ENCODE measurements at regions not wholly inside any gene's neighbourhood (a gene's known extent, or its start where the extent isn't known, plus 50 kb on each side); places are given as distances from the start of the nearest gene placed in this dataset.
"Not testable (repeated sequence)": the region's sequence is repeated elsewhere in the genome, so short reads cannot be mapped to it uniquely, and the experiment has no call there.

GRCh38 chr10:3954615-3955014 is 169.6 kb upstream of the KLF6 start:
- intact Hi-C loops (cut with micrococcal nuclease; ENCODE audit: unreplicated experiment) = loop anchor here (5.0 kb wide), 1 partner anchor 52 kb away; no protein-coding TSS in a partner anchor

GRCh38 chr10:3954007-3954406 is 169.0 kb upstream of the KLF6 start:
- intact Hi-C loops (cut with micrococcal nuclease; ENCODE audit: unreplicated experiment) = loop anchor here (5.0 kb wide), 1 partner anchor 52 kb away; no protein-coding TSS in a partner anchor
- CTCF ChIA-PET; DNase-seq; H3K9me3 Mint-ChIP-seq (ENCODE audit: low read depth, unreplicated experiment); H3K4me3 Mint-ChIP-seq (ENCODE audit: low read depth, unreplicated experiment); H3K27ac Mint-ChIP-seq (ENCODE audit: unreplicated experiment); H3K4me1 Mint-ChIP-seq (ENCODE audit: low read depth, unreplicated experiment); BruUV-seq (replicated peaks); H3K27me3 Mint-ChIP-seq (ENCODE audit: unreplicated experiment); H3K36me3 Mint-ChIP-seq (ENCODE audit: insufficient read depth, unreplicated experiment): not testable (repeated sequence)

More at GRCh38 chr10:3954615-3955014, 169.6 kb upstream of the KLF6 start:
- no peaks in the 10 kb centered on the region for H3K4me1 Mint-ChIP-seq (ENCODE audit: low read depth, unreplicated experiment)
- H3K36me3 Mint-ChIP-seq (ENCODE audit: insufficient read depth, unreplicated experiment) = no peaks in the 10 kb centered on the region
- BruUV-seq (replicated peaks) = no TSS peak
- H3K4me3 Mint-ChIP-seq (ENCODE audit: low read depth, unreplicated experiment) = no peak overlapping the region
- CTCF ChIA-PET = interaction anchor here (0.6 kb wide), 1 partner anchor 368 kb away, joined by 4 read pairs; no protein-coding TSS in a partner anchor
- DNase-seq = no peak
- no peak for TF ChIP-seq CTCF (IDR thresholded peaks at IDR 0.05; ENCODE audit: unreplicated experiment)
- no peaks in the 10 kb centered on the region for H3K9me3 Mint-ChIP-seq (ENCODE audit: low read depth, unreplicated experiment)
- no peaks in the 10 kb centered on the region for H3K27me3 Mint-ChIP-seq (ENCODE audit: unreplicated experiment)
- H3K27ac Mint-ChIP-seq (ENCODE audit: unreplicated experiment) = no peak overlapping the region

- Mint-ChIP-seq H3K36me3 (ENCODE audit: insufficient read depth, unreplicated experiment) (no peaks in the 10 kb centered on the region), H3K9me3 (ENCODE audit: low read depth, unreplicated experiment) (no peaks in the 10 kb centered on the region), H3K4me1 (ENCODE audit: low read depth, unreplicated experiment) (peaks cover 5% of the 10 kb centered on the region), H3K27ac (ENCODE audit: unreplicated experiment) (no peak overlapping the region), H3K27me3 (ENCODE audit: unreplicated experiment) (no peaks in the 10 kb centered on the region), H3K4me3 (ENCODE audit: low read depth, unreplicated experiment) (no peak overlapping the region)
- intact Hi-C loops (cut with micrococcal nuclease; ENCODE audit: unreplicated experiment) = loop anchor here (5.0 kb wide), 1 partner anchor 50 kb away; no protein-coding TSS in a partner anchor
- DNase-seq = no peak
- TF ChIP-seq CTCF (IDR thresholded peaks at IDR 0.05; ENCODE audit: unreplicated experiment) = no peak
- CTCF ChIA-PET = no interaction called here
- BruUV-seq (replicated peaks) = no TSS peak
Observed at GRCh38 chr10:3951993-3952392, 167.0 kb upstream of the KLF6 start.

GRCh38 chr10:3950676-3951275 is 165.8 kb upstream of the KLF6 start:
- DNase-seq = no peak
- Mint-ChIP-seq H3K4me1 (ENCODE audit: low read depth, unreplicated experiment) (peaks cover 17% of the 10 kb centered on the region), H3K27ac (ENCODE audit: unreplicated experiment) (no peak overlapping the region), H3K36me3 (ENCODE audit: insufficient read depth, unreplicated experiment) (no peaks in the 10 kb centered on the region), H3K9me3 (ENCODE audit: low read depth, unreplicated experiment) (no peaks in the 10 kb centered on the region), H3K27me3 (ENCODE audit: unreplicated experiment) (no peaks in the 10 kb centered on the region), H3K4me3 (ENCODE audit: low read depth, unreplicated experiment) (no peak overlapping the region)
- CTCF ChIA-PET = no interaction called here
- intact Hi-C loops (cut with micrococcal nuclease; ENCODE audit: unreplicated experiment) = loop anchor here (5.0 kb wide), 1 partner anchor 48 kb away; no protein-coding TSS in a partner anchor
- no TSS peak for BruUV-seq (replicated peaks)
- TF ChIP-seq CTCF (IDR thresholded peaks at IDR 0.05; ENCODE audit: unreplicated experiment) = no peak

GRCh38 chr10:3949711-3950110 is 164.7 kb upstream of the KLF6 start:
- CTCF ChIA-PET = no interaction called here
- Mint-ChIP-seq H3K9me3 (ENCODE audit: low read depth, unreplicated experiment) (no peaks in the 10 kb centered on the region), H3K27me3 (ENCODE audit: unreplicated experiment) (no peaks in the 10 kb centered on the region), H3K4me3 (ENCODE audit: low read depth, unreplicated experiment) (no peak overlapping the region), H3K36me3 (ENCODE audit: insufficient read depth, unreplicated experiment) (no peaks in the 10 kb centered on the region), H3K4me1 (ENCODE audit: low read depth, unreplicated experiment) (peaks cover 19% of the 10 kb centered on the region), H3K27ac (ENCODE audit: unreplicated experiment) (no peak overlapping the region)
- DNase-seq = no peak
- BruUV-seq (replicated peaks) = no TSS peak
- intact Hi-C loops (cut with micrococcal nuclease; ENCODE audit: unreplicated experiment) = loop anchor here (5.0 kb wide), 1 partner anchor 47 kb away; no protein-coding TSS in a partner anchor
- no peak for TF ChIP-seq CTCF (IDR thresholded peaks at IDR 0.05; ENCODE audit: unreplicated experiment)

Measured in Calu3 (cell line).